ENCODE measurements at regions not wholly inside any gene's neighbourhood (a gene's known extent, or its start where the extent isn't known, plus 50 kb on each side); places are given as distances from the start of the nearest gene placed in this dataset.

DNA sequence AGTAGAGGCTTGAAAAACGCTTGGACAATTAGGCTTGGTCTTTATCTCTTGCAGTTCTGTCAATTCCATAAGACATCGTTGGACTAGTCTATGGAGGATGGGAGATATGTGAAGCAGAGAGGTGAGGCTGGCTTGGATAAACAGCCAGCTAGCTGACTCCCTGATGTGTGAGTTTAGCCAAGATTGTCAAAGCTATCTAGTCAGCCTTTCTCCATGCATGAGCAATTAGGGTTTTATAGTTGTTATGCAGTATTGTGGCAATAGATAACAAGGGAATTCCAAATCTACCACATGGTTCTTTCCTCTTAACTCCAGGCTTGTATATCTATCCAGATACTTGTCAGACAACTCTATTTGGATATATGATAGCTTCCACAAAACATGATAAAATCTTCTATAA is 153.6 kb upstream of the NRXN3 start:
- TF ChIP-seq CTCF (IDR thresholded peaks at IDR 0.05), result no peak
- TF ChIP-seq POLR2A (IDR thresholded peaks at IDR 0.05), result no peak

All from esophagus squamous epithelium (tissue), 4 donors.